Body of pancreas (tissue), 4 donors: ENCODE measurements at regions not wholly inside any gene's neighbourhood (a gene's known extent, or its start where the extent isn't known, plus 50 kb on each side); places are given as distances from the start of the nearest gene placed in this dataset.

Experiments
- POLR2A ChIP-seq, 3 donors: fragments of 450-650 bp; IDR thresholded peaks; one replicate each; pipeline ENCODE4 v1.6.1; 2016; ENCODE audit warnings: antibody characterized with exemption in 3 of 3, mild to moderate bottlenecking in 2 of 3
- TF ChIP-seq, protein P1 (sequence below), 7 experiments: fragments of 450-650 bp in 4 of 7; fragments of 200-600 bp in 3 of 7; sonication (generic) in 3 of 7; IDR thresholded peaks; one replicate each; pipeline ENCODE4 v1.5.1; 2016 to 2019; ENCODE audit warnings: antibody characterized with exemption in 7 of 7

DNA sequence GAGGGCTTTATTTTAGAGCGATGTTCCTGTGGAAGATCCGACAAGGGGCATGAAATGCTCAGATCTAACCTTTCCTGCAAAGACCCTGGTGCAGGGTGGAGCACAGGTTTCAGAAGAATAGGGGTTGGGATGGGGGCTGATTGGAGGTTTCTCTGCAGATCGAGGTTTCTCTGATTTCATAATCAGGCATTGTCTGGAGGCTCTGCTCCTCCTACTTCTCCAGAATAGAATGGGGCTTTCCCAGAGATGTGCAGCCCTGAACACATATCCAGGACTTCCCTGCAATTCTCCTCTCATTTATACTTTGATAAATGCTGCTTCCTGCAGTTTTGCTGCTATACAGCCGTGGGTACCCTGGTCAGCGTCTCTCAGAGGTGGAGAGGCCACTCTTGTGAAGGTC is 397.6 kb upstream of the BOD1L1 start:
- TF ChIP-seq, protein P1, sequence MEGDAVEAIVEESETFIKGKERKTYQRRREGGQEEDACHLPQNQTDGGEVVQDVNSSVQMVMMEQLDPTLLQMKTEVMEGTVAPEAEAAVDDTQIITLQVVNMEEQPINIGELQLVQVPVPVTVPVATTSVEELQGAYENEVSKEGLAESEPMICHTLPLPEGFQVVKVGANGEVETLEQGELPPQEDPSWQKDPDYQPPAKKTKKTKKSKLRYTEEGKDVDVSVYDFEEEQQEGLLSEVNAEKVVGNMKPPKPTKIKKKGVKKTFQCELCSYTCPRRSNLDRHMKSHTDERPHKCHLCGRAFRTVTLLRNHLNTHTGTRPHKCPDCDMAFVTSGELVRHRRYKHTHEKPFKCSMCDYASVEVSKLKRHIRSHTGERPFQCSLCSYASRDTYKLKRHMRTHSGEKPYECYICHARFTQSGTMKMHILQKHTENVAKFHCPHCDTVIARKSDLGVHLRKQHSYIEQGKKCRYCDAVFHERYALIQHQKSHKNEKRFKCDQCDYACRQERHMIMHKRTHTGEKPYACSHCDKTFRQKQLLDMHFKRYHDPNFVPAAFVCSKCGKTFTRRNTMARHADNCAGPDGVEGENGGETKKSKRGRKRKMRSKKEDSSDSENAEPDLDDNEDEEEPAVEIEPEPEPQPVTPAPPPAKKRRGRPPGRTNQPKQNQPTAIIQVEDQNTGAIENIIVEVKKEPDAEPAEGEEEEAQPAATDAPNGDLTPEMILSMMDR (IDR thresholded peaks at IDR 0.05): no peak
- no peak for TF ChIP-seq POLR2A (IDR thresholded peaks at IDR 0.05)
